A673 (cell line): ENCODE measurements at regions not wholly inside any gene's neighbourhood (a gene's known extent, or its start where the extent isn't known, plus 50 kb on each side); places are given as distances from the start of the nearest gene placed in this dataset.

Source experiments
- BruUV-seq: library from RNA; stranded (reverse); fragments of 400-500 nt; replicated peaks from 2 replicates; lab custom pipeline; 2021; lab: Mats Ljungman, UMichigan
- CTCF ChIA-PET: fragments of 300-600 bp; sonication (Branson Sonifier 250); formaldehyde crosslinking; loops from one replicate; lab custom pipeline; 2022; ENCODE audit warnings: antibody characterized with exemption; lab: Charles Lee
- POLR2A ChIA-PET: fragments of 300-600 bp; sonication (Branson Sonifier 250); formaldehyde crosslinking; loops from one replicate; lab custom pipeline; 2022; ENCODE audit warnings: antibody characterized with exemption; ENCODE audit not compliant: low non-redundant PET; lab: Charles Lee
- DNase-seq: peaks from one replicate; pipeline ENCODE4 v3.0.0-alpha.2; 2015; ENCODE audit warnings: low spot score
- H3K27ac ChIP-seq: fragments of 200-600 bp; sonication (generic); 2 replicates; pipeline ENCODE4 v1.5.1; 2016; ENCODE audit warnings: mixed run types, low read depth, mild to moderate bottlenecking, mixed read lengths, antibody characterized with exemption, low read length; ENCODE audit not compliant: poor library complexity, severe bottlenecking
- H3K27me3 ChIP-seq: fragments of 200-600 bp; sonication (generic); replicated peaks from 2 replicates; pipeline ENCODE4 v1.6.1; 2017; ENCODE audit warnings: mixed run types, low read depth, mild to moderate bottlenecking, mixed read lengths, antibody characterized with exemption, low read length; ENCODE audit not compliant: insufficient read depth, poor library complexity
- H3K36me3 ChIP-seq: fragments of 200-600 bp; sonication (generic); 2 replicates; pipeline ENCODE4 v1.6.1; 2016; ENCODE audit warnings: mixed run types, mild to moderate bottlenecking, mixed read lengths, antibody characterized with exemption, low read length; ENCODE audit not compliant: insufficient read depth, poor library complexity, severe bottlenecking
- H3K4me1 ChIP-seq: fragments of 200-600 bp; sonication (generic); 2 replicates; pipeline ENCODE4 v1.6.1; 2017; ENCODE audit warnings: mixed run types, mild to moderate bottlenecking, mixed read lengths, antibody characterized with exemption, low read length; ENCODE audit not compliant: insufficient read depth, poor library complexity, severe bottlenecking
- H3K4me3 ChIP-seq: fragments of 200-600 bp; sonication (generic); 2 replicates; pipeline ENCODE4 v1.5.1; 2016; ENCODE audit warnings: low read depth, mixed run types, mild to moderate bottlenecking, mixed read lengths, low read length; ENCODE audit not compliant: poor library complexity, severe bottlenecking
- H3K9me3 ChIP-seq: fragments of 200-600 bp; sonication (generic); 2 replicates; pipeline ENCODE4 v1.6.1; 2016; ENCODE audit warnings: mixed run types, low read depth, mild to moderate bottlenecking, mixed read lengths, antibody characterized with exemption, low read length; ENCODE audit not compliant: poor library complexity, severe bottlenecking
- EZH2 ChIP-seq: fragments of 200-600 bp; sonication (generic); IDR thresholded peaks from 2 replicates; pipeline ENCODE4 v1.6.1; 2017; ENCODE audit warnings: borderline replicate concordance, low read depth, mild to moderate bottlenecking, mixed read lengths, antibody characterized with exemption, low read length; ENCODE audit not compliant: poor library complexity, severe bottlenecking
- intact Hi-C: fragments of 100-400 bp; cut with micrococcal nuclease; formaldehyde crosslinking; loops from one replicate; pipeline ENCODE4 v1.10.0; 2022; ENCODE audit not compliant: unreplicated experiment
- TF ChIP-seq, protein P1 (sequence below): fragments of 300-800, 200-600 bp; sonication (generic); conservative IDR thresholded peaks from 2 replicates; pipeline ENCODE4 v1.5.1; 2017; ENCODE audit warnings: low read depth, mild to moderate bottlenecking, antibody characterized with exemption, low read length, moderate library complexity, mixed read lengths

- H3K27me3 ChIP-seq, result peaks cover 3% of the 10 kb centered on the region
- no peak for DNase-seq
- H3K27ac ChIP-seq, result no peak overlapping the region
- H3K4me3 ChIP-seq, result no peak overlapping the region
- no peaks in the 10 kb centered on the region for H3K4me1 ChIP-seq
- no peaks in the 10 kb centered on the region for H3K36me3 ChIP-seq
- no peaks in the 10 kb centered on the region for H3K9me3 ChIP-seq
- intact Hi-C loops, result no loop called here
- BruUV-seq, result no TSS peak
- ChIA-PET CTCF (no interaction called here), POLR2A (no interaction called here)
- TF ChIP-seq, protein P1, sequence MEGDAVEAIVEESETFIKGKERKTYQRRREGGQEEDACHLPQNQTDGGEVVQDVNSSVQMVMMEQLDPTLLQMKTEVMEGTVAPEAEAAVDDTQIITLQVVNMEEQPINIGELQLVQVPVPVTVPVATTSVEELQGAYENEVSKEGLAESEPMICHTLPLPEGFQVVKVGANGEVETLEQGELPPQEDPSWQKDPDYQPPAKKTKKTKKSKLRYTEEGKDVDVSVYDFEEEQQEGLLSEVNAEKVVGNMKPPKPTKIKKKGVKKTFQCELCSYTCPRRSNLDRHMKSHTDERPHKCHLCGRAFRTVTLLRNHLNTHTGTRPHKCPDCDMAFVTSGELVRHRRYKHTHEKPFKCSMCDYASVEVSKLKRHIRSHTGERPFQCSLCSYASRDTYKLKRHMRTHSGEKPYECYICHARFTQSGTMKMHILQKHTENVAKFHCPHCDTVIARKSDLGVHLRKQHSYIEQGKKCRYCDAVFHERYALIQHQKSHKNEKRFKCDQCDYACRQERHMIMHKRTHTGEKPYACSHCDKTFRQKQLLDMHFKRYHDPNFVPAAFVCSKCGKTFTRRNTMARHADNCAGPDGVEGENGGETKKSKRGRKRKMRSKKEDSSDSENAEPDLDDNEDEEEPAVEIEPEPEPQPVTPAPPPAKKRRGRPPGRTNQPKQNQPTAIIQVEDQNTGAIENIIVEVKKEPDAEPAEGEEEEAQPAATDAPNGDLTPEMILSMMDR, result no peak
- no peak for TF ChIP-seq EZH2
These were observed 72.6 kb upstream of the CAPRIN2 start for GRCh38 chr12:30827101-30828066.

- ChIA-PET POLR2A (no interaction called here), CTCF (no interaction called here)
- no peak for DNase-seq
- Histone ChIP-seq H3K4me1 (no peaks in the 10 kb centered on the region), H3K4me3 (no peak overlapping the region), H3K27me3 (peaks cover 3% of the 10 kb centered on the region), H3K27ac (no peak overlapping the region), H3K36me3 (no peaks in the 10 kb centered on the region), H3K9me3 (no peaks in the 10 kb centered on the region)
- BruUV-seq, result no TSS peak
- TF ChIP-seq, protein P1, result no peak
- no peak for TF ChIP-seq EZH2
- intact Hi-C loops, result no loop called here
These were observed 71.5 kb upstream of the CAPRIN2 start for GRCh38 chr12:30826276-30826675.

- POLR2A ChIA-PET, result no interaction called here
- DNase-seq, result no peak
These were observed 70.6 kb upstream of the CAPRIN2 start for GRCh38 chr12:30825341-30825740.

More at GRCh38 chr12:30825341-30825740, 70.6 kb upstream of the CAPRIN2 start:
- intact Hi-C loops, result no loop called here
- Histone ChIP-seq H3K9me3 (no peaks in the 10 kb centered on the region), H3K36me3 (no peaks in the 10 kb centered on the region), H3K27ac (no peak overlapping the region), H3K27me3 (peaks cover 3% of the 10 kb centered on the region), H3K4me1 (no peaks in the 10 kb centered on the region), H3K4me3 (no peak overlapping the region)
- no peak for TF ChIP-seq EZH2
- TF ChIP-seq, protein P1, result no peak
- CTCF ChIA-PET, result no interaction called here
- BruUV-seq, result no TSS peak
